GM12878 (cell line): ENCODE measurements at regions not wholly inside any gene's neighbourhood (a gene's known extent, or its start where the extent isn't known, plus 50 kb on each side); places are given as distances from the start of the nearest gene placed in this dataset.

Source experiments
- ATAC-seq: fragments of 200-7000 bp; cut with Tn5 transposase; 3 replicates; pipeline ENCODE4 v1.9.1; 2020; ENCODE audit warnings: mild to moderate bottlenecking, moderate library complexity
- BruUV-seq: library from RNA; stranded (reverse); fragments of 400-500 nt; replicated peaks from 2 replicates; lab custom pipeline; 2021; lab: Mats Ljungman, UMichigan
- CTCF ChIA-PET: fragments of 300-600 bp; sonication (Branson Sonifier 250); formaldehyde crosslinking; extraction: SDS; loops from one replicate; lab custom pipeline; 2021; ENCODE audit warnings: inconsistent platforms; lab: Yijun Ruan, JAX
- POLR2A ChIA-PET: fragments of 350-600 bp; formaldehyde crosslinking; extraction: SDS; loops from one replicate; lab custom pipeline; 2021; ENCODE audit warnings: inconsistent platforms; lab: Charles Lee
- RAD21 ChIA-PET: fragments of 300-600 bp; sonication (Branson Sonifier 250); formaldehyde crosslinking; loops from one replicate; lab custom pipeline; 2023; ENCODE audit warnings: antibody characterized with exemption; ENCODE audit not compliant: unreplicated experiment; lab: Charles Lee
- SMC1A ChIA-PET: fragments of 300-600 bp; sonication (Branson Sonifier 250); formaldehyde crosslinking; loops from one replicate; lab custom pipeline; 2023; ENCODE audit not compliant: unreplicated experiment, uncharacterized antibody; lab: Charles Lee
- DNase-seq: peaks from one replicate; pipeline ENCODE4 v3.0.0-alpha.2; 2011; ENCODE audit warnings: low read depth, low spot score
- FAIRE-seq: peaks from 3 replicates; lab custom pipeline; 2011; peaks lifted over from hg19 to GRCh38; lab: Jason Lieb, UNC
- H2AFZ ChIP-seq: 2 replicates; pipeline ENCODE4 v1.6.0; 2011; ENCODE audit warnings: low read depth, low read length, control low read depth; ENCODE audit not compliant: control insufficient read depth
- H3K27ac ChIP-seq: 2 replicates; pipeline ENCODE4 v1.5.1; 2011; ENCODE audit warnings: control low read depth; ENCODE audit not compliant: control insufficient read depth, insufficient read depth
- H3K27me3 ChIP-seq, 2 experiments: replicated peaks in 1 of 2; 2 replicates each; pipeline versions ENCODE4 v1.6.0 to v1.6.1; 2011; ENCODE audit warnings: low read length in 1 of 2; ENCODE audit not compliant: control insufficient read depth in 2 of 2, insufficient read depth in 2 of 2
- H3K36me3 ChIP-seq, 2 experiments: 2 replicates each; pipeline ENCODE4 v1.5.1; 2011; ENCODE audit warnings: low read length in 1 of 2; ENCODE audit not compliant: control insufficient read depth in 2 of 2, insufficient read depth in 2 of 2
- H3K4me1 ChIP-seq: 2 replicates; pipeline ENCODE4 v1.6.1; 2011; ENCODE audit warnings: mild to moderate bottlenecking, low read length, moderate library complexity, mixed read lengths; ENCODE audit not compliant: control insufficient read depth, insufficient read depth
- H3K4me2 ChIP-seq: 2 replicates; pipeline ENCODE4 v1.6.0; 2011; ENCODE audit warnings: control low read depth; ENCODE audit not compliant: control insufficient read depth, insufficient read depth
- H3K4me3 ChIP-seq: fragments of 200-600 bp; sonication (generic); 2 replicates; pipeline ENCODE4 v1.5.1; 2016
- H3K79me2 ChIP-seq: 2 replicates; pipeline ENCODE4 v1.6.0; 2011; ENCODE audit warnings: low read length; ENCODE audit not compliant: control insufficient read depth, insufficient read depth
- H3K9ac ChIP-seq: 2 replicates; pipeline ENCODE4 v1.8.0; 2011; ENCODE audit warnings: low read length, control low read depth, mixed read lengths; ENCODE audit not compliant: control insufficient read depth, insufficient read depth
- H3K9me3 ChIP-seq: replicated peaks from 3 replicates; pipeline ENCODE4 v1.5.1; 2011; ENCODE audit warnings: mild to moderate bottlenecking, low read length; ENCODE audit not compliant: control insufficient read depth, insufficient read depth
- H4K20me1 ChIP-seq: 2 replicates; pipeline ENCODE4 v1.6.0; 2011; ENCODE audit not compliant: control insufficient read depth, insufficient read depth
- BMI1 ChIP-seq: fragments of 450-650 bp; IDR thresholded peaks from 2 replicates; pipeline ENCODE4 v1.6.1; 2016; ENCODE audit warnings: mild to moderate bottlenecking, moderate library complexity, borderline replicate concordance
- BRCA1 ChIP-seq: IDR thresholded peaks from 2 replicates; pipeline ENCODE4 v1.6.1; 2011; ENCODE audit warnings: low read depth, low read length, improper control_type of control experiment
- MEF2B ChIP-seq: fragments of 450-650 bp; IDR thresholded peaks from 2 replicates; pipeline ENCODE4 v1.6.1; 2018; ENCODE audit warnings: mild to moderate bottlenecking, moderate library complexity; ENCODE audit not compliant: partially characterized antibody, poor library complexity, severe bottlenecking
- RB1 ChIP-seq: fragments of 450-650 bp; formaldehyde crosslinking; IDR thresholded peaks from 2 replicates; pipeline ENCODE4 v1.6.1; 2017; ENCODE audit warnings: mild to moderate bottlenecking, borderline replicate concordance
- RBBP5 ChIP-seq: fragments of 200-600 bp; sonication (generic); conservative IDR thresholded peaks from 2 replicates; pipeline ENCODE4 v1.6.1; 2016
- RCOR1 ChIP-seq: conservative IDR thresholded peaks from 2 replicates; pipeline ENCODE4 v1.6.1; 2012; ENCODE audit warnings: low read depth, low read length, improper control_type of control experiment
- RUNX3 ChIP-seq: IDR thresholded peaks from 2 replicates; pipeline ENCODE4 v1.6.1; 2012; ENCODE audit warnings: low read length, inconsistent platforms
- SMAD5 ChIP-seq: IDR thresholded peaks from 2 replicates; pipeline ENCODE4 v1.6.1; 2016; ENCODE audit warnings: antibody characterized with exemption, low read depth
- SRF ChIP-seq, 2 experiments: IDR thresholded peaks; 2 replicates each; pipeline ENCODE4 v1.6.1; 2011; ENCODE audit warnings: low read depth in 2 of 2, low read length in 2 of 2, mild to moderate bottlenecking in 1 of 2, moderate library complexity in 1 of 2
- ZBED1 ChIP-seq: IDR thresholded peaks from 2 replicates; pipeline ENCODE4 v1.6.1; 2016; ENCODE audit warnings: borderline replicate concordance
- ZNF24 ChIP-seq: fragments of 450-650 bp; IDR thresholded peaks from 2 replicates; pipeline ENCODE4 v1.6.1; 2017; ENCODE audit warnings: antibody characterized with exemption, mild to moderate bottlenecking
- in situ Hi-C: fragments of 300-500 bp; cut with MboI; formaldehyde crosslinking; loops from 9 replicates; pipeline ENCODE4 v1.14.3; 2018; ENCODE audit warnings: mixed read lengths
- intact Hi-C: fragments of 100-400 bp; cut with micrococcal nuclease; formaldehyde crosslinking; loops from one replicate; pipeline ENCODE4 v1.14.2; 2022; ENCODE audit not compliant: unreplicated experiment
- TF ChIP-seq, protein P1 (sequence below): IDR thresholded peaks from 2 replicates; pipeline ENCODE4 v1.6.1; 2012; ENCODE audit warnings: low read depth, low read length, improper control_type of control experiment

DNA sequence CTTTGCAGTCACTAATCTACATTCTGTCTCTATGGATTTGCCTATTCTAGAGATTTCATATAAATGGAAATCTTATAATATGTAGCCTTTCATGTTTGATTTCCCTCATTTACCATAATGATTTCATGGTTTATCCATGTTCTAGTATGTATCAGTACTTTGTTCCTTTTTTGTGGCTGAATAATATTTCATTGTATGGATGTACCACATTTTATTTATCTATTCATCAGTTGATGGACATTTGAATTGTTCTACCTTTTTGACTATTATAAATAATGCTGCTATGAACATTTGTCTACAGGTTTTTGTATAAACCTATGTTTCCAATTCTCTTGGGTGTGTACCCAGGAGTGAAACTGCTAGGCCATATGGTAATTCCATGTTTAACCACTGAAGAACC lies 221.1 kb downstream of the ICOS start:
- intact Hi-C loops: no loop called here
- BruUV-seq: no TSS peak
- SMC1A ChIA-PET: no interaction called here
- H3K79me2 ChIP-seq: no peaks in the 10 kb centered on the region
- no peaks in the 10 kb centered on the region for H3K9me3 ChIP-seq
- RAD21 ChIA-PET: no interaction called here
- no peak for FAIRE-seq
- no peaks in the 10 kb centered on the region for H3K4me1 ChIP-seq
- H3K4me3 ChIP-seq: no peak overlapping the region
- H3K27me3 ChIP-seq: no peaks in the 10 kb centered on the region; a peak in 1 of 4 replicates
- no peak overlapping the region for H3K9ac ChIP-seq
- ATAC-seq: no peak
- POLR2A ChIA-PET: no interaction called here
- H3K27ac ChIP-seq: no peak overlapping the region
- DNase-seq: no peak
- TF ChIP-seq RCOR1: no peak
- TF ChIP-seq BMI1: no peak
- TF ChIP-seq ZNF24: no peak
- no peak for TF ChIP-seq RBBP5
- TF ChIP-seq SMAD5: no peak
- TF ChIP-seq SRF (IDR thresholded peaks at IDR 0.05; ENCODE audit: low read depth in 2 of 2, low read length in 2 of 2): no peak
- no peak for TF ChIP-seq RUNX3
- TF ChIP-seq, protein P1, sequence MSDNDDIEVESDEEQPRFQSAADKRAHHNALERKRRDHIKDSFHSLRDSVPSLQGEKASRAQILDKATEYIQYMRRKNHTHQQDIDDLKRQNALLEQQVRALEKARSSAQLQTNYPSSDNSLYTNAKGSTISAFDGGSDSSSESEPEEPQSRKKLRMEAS: no peak
- TF ChIP-seq RB1: no peak
- TF ChIP-seq BRCA1: no peak
- TF ChIP-seq MEF2B: no peak
- no peak for TF ChIP-seq ZBED1
- TF ChIP-seq, all 136 proteins: peak for 0
- in situ Hi-C loops: no loop called here
- Histone ChIP-seq H4K20me1 (no peaks in the 10 kb centered on the region), H2AFZ (no peak overlapping the region), H3K36me3 (no peaks in the 10 kb centered on the region), H3K4me2 (no peak overlapping the region)
- CTCF ChIA-PET: interaction anchor here (1.9 kb wide), 1 partner anchor 12 kb away, joined by 5 read pairs; no protein-coding TSS in a partner anchor
